GM21576 (cell line): ENCODE measurements at regions not wholly inside any gene's neighbourhood (a gene's known extent, or its start where the extent isn't known, plus 50 kb on each side); places are given as distances from the start of the nearest gene placed in this dataset.
"Not testable (repeated sequence)": the region's sequence is repeated elsewhere in the genome, so short reads cannot be mapped to it uniquely, and the experiment has no call there.

Source experiments
- ATAC-seq: cut with Tn5 transposase; IDR thresholded peaks from one replicate; pipeline ENCODE4 v1.9.1; 2021; ENCODE audit warnings: mild to moderate bottlenecking, moderate library complexity; ENCODE audit not compliant: unreplicated experiment

GRCh38 chr2:106339609-106340008 is 128.6 kb downstream of the RGPD3 start:
- no peak for ATAC-seq

DNA sequence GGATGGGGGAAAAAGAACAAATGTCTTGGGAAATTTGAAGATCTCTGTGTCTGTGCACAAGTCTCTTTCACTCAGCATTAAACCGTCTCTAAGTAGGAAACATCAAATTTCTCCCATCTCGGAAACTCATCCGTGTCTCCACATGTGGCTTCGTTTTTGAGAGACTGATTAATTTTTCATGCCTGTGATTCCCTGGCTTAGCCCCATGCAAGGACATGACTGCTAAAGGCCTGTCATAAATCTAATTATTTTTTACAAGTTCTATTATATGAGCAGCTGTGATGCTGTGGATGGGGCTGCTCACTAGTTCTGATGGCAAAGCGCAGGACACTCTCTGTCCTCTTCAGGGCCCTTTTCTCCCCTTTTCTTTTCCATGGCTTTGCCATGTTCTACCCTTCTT is 129.1 kb downstream of the RGPD3 start:
- ATAC-seq = no peak

DNA sequence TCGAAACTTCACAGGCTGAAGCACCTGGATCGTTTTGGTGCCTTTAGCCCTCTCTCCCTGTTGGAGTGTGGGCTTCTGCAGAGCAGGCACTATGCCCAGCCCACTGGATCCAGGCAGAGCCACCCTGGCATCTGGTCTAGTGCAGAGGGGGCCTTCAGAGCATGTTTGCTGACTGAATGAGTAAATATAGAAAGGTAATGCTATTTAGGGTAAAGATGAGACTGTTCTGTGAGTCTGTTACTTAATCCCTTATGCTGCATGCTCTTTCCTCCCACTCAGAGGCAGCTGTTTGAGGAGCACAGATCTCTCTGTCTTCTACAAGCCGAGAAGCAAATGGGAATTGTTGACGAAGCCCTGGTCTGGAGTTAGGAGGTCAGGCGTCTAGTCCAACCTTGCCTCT is 130.2 kb downstream of the RGPD3 start:
- ATAC-seq = no peak

DNA sequence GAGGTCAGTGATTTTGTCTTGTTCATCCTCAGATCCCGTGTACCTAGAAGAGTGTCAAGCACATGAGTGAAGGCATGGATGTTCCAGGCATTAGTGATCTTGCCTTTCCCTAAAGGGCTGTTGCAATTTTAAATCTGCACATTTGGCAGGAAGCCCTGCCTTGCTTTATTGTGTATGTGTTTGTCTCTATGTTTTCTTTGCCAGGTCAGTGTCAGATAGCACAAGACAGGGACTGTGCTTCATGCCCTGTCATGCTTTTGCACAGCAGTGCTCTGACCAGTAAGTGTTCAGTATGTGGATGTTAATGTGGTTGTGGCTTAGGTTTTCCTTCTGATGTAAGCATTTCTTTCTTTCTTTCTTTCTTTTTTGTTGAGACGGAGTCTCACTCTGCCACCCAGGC is 131.5 kb downstream of the RGPD3 start:
- no peak for ATAC-seq

GRCh38 chr2:106336108-106336507 is 132.1 kb downstream of the RGPD3 start:
- no peak for ATAC-seq

DNA sequence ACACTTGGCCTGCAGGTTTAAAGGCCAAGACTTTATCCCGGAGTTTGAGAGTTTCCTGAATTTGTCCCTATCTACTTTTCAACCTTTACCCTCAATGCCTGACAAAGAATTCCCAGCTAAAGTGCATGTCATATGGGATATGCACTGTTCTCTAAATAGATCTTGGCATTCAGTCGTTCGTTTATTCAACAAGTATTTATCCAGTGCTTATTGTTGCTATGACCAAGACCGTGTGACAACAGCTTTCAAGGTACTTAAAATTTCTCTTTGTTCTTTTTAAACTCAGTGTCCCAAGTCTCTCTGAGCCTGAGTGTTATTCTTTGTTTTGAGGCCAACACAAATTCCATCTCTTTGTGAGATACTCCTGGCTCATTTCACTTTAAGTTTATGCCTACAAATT is 133.4 kb downstream of the RGPD3 start:
- ATAC-seq = no peak

- ATAC-seq = not testable (repeated sequence)
Measured at GRCh38 chr2:106333253-106333873, 134.8 kb downstream of the RGPD3 start.

- ATAC-seq = no peak
Measured at GRCh38 chr2:106332054-106332453, 136.2 kb downstream of the RGPD3 start.

DNA sequence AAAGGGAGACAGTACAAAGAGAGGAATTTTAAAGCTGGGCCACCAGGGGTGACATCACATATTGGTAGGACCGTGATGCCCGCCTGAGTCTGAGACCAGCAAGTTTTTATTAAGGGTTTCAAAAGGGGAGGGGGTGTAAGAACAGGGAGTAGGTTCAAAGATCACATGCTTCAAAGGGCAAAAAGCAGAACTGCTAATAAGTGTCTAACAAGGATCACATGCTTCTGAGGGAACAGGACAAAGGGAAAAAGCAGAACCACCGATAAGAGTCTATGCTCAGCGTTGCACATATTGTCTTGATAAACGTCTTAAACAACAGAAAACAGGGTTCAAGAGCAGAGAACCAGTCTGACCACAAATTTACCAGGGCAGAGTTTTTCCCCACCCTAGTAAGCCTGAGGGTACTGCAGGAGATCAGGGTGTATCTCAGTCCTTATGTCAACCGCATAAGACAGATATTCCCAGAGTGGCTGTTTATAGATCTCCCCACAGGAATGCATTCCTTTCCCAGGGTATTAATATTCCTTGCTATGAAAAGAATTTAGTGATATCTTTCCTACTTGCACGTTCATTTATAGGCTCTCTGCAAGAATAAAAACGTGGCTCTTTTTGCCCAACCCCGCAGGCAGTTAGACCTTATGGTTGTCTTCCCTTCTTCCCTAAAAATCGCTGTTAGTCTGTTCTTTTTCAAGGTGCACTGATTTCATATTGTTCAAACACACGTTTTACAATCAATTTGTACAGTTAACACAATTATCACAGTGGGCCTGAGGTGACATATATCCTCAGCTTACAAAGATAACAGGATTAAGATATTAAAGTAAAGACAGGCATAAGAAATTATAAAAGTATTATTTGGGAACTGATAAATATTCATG is 136.5 kb upstream of the UXS1 start:
- ATAC-seq = not testable (repeated sequence)

DNA sequence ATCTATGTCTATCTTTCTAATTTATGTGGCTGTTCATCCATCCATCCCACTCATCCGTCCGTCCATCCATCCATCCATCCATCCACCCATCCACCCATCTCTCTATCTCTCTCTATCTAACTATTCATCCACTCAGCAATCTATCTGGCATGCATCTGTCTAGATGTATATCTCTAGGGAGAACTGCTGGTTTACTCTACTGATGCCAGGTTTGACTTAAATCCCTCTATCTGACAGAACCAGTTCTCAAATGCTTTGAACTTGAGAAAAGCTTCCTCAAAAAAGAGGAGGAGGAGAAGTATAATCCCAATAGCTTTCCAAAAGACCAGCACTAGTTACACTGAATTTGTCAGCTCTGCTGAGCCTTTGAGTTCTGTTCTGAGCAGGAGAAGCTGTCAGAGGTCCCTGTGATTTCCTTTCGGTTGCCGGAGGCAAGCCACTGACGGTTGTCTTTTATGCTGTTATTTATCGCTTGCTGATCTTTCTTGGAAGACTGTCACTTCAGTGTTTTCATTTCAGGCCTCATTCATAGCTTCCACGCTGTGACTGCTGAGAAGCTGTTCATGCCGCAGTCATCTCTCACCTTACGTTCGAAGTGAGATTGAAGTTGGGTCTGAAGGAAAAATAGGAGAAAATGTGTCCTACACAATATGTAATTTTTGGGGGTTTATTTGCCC is 129.4 kb upstream of the UXS1 start:
- ATAC-seq = no peak

- ATAC-seq = no peak
Measured at GRCh38 chr2:106322281-106322680, 128.2 kb upstream of the UXS1 start.

- ATAC-seq = not testable (repeated sequence)
Measured at GRCh38 chr2:106320439-106320838, 126.3 kb upstream of the UXS1 start.

GRCh38 chr2:106316915-106317314 is 122.8 kb upstream of the UXS1 start:
- ATAC-seq = no peak

DNA sequence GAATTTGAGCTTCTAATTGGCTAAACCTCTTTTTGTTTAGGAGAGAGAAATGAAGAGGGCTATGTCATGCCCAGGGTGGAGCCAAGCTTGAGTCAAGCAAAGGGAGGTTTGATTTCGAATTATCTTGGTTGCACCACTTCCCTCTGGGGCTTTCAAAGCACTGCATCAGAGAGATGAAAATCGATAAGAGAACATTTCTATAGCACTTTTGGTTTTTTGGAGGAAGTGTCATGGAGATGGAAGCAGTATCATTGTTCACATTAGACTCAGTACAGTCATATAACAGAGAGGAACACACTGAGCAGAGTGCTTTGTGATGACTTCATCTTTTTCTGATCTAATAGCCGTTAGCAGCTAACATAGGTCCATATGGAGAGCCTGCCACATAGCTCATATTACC is 120.3 kb upstream of the UXS1 start:
- no peak for ATAC-seq

DNA sequence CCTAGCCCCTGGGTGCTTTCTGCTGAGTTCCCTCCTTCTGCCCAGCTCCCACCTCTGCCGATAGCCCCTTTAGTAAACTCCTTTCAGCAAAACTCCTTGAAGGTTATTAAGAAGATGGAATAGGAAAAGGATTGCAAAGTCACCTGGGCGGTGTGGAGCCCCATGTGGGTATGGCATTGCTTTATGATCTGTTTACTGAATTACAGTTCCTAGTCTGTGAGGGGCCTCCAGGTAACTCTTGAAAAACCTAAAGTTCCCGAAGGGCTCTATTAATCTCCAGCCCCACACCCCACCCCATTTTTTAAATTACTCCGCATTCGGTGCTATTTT is 116.9 kb upstream of the UXS1 start:
- no peak for ATAC-seq

DNA sequence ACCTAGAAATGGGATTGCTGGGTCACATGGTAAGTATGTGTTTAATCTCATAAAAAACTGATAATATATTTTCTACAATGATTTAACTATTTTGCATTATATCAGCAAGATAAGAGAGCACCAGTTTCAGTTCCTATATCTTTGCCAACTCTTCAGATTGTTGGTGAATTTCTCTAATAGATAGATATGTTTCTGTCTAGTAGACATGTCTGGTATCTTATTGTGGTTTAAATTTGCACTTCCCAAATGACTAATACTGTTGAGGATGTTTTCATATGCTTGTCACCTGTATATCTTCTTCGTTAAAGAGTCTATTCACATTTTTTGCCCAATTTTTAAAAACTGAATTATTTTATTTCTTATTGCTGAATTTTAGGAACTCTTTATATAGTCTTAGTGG is 113.8 kb upstream of the UXS1 start:
- ATAC-seq = peak; percentile 62

DNA sequence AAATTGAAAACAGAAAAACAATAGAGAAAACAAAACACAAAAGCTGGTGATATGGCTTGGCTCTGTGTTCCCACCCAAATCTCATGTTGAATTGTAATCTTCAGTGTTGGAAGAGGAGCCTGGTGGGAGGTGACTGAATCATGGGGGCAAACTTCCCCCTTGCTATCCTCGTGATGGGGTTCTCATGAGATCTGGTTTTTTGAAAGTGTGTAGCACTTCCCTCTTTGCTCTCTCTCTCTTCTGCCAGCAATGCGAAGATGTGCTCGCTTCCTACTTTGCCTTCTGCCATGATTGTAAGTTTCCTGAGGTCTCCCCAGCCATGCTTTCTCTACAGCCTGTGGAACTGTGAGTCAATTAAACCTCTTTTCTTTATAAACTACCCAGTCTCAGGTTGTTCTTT is 112.3 kb upstream of the UXS1 start:
- ATAC-seq = no peak

- ATAC-seq = no peak
Measured at GRCh38 chr2:106304612-106305184, 110.6 kb upstream of the UXS1 start.

GRCh38 chr2:106299696-106300095 is 105.6 kb upstream of the UXS1 start:
- ATAC-seq = no peak

DNA sequence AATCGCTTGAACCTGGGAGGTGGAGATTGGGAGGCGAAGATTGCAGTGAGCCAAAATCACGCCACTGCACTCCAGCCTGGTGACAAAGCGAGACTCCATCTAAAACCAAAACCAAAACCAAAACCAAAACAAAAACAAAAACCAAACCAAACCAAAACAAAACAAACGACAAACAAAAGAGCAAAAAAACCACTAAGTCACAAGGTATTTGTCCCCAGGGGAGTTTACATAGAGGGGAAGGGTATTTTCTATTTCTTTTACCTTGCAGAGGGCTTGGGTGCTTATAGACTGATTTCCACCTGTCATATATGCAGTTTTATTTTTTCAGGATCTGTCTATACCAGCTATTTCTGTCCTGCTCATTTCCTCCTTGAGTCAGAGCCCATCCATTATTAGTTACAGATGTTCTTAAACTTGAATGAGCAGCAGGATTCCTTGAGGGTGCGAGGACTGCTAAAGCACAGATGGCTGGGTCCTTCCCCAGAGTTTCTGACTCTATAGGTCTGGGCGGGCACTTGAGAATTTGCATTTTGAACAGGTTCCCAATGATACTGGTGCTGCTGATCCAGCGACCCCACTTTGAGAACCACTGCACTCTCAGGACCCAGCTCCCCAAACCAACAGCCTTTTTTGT is 102.2 kb upstream of the UXS1 start:
- ATAC-seq = no peak

DNA sequence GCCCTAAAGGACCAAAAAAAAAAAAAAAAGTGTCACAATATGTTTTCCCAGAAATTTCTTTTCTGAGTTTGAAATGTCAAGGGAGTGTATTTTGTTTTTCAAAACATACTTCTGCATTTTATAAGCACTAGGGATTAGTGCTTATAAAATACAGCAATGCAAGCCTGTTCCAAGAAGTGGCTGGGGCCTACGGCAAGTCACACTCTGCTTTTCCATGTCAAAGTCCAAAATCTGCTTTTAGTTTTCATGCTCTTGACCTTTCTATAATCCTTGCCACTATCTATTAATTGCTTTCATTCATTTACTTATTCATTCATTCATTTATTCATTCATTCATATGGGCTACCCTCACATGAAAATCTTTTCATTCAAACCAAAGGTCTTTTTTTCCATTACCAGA is 100.1 kb upstream of the UXS1 start:
- no peak for ATAC-seq
